Coronary artery (tissue), 2 donors: ENCODE measurements at regions not wholly inside any gene's neighbourhood (a gene's known extent, or its start where the extent isn't known, plus 50 kb on each side); places are given as distances from the start of the nearest gene placed in this dataset.
"Not testable (repeated sequence)": the region's sequence is repeated elsewhere in the genome, so short reads cannot be mapped to it uniquely, and the experiment has no call there.

Source experiments
- DNase-seq: peaks from one replicate; pipeline ENCODE4 v3.0.0-alpha.2; 2017; ENCODE audit warnings: low spot score
- H3K27ac ChIP-seq, 2 donors: fragments of 200-600 bp; sonication (generic); one replicate each; pipeline ENCODE4 v1.5.1; 2016 to 2019
- H3K4me3 ChIP-seq: fragments of 200-600 bp; sonication (generic); 2 replicates; pipeline ENCODE4 v1.5.1; 2016; ENCODE audit warnings: mild to moderate bottlenecking, moderate library complexity
- TF ChIP-seq, protein P1 (sequence below): fragments of 200-600 bp; sonication (generic); IDR thresholded peaks from one replicate; pipeline ENCODE4 v1.5.1; 2019; ENCODE audit warnings: antibody characterized with exemption

DNA sequence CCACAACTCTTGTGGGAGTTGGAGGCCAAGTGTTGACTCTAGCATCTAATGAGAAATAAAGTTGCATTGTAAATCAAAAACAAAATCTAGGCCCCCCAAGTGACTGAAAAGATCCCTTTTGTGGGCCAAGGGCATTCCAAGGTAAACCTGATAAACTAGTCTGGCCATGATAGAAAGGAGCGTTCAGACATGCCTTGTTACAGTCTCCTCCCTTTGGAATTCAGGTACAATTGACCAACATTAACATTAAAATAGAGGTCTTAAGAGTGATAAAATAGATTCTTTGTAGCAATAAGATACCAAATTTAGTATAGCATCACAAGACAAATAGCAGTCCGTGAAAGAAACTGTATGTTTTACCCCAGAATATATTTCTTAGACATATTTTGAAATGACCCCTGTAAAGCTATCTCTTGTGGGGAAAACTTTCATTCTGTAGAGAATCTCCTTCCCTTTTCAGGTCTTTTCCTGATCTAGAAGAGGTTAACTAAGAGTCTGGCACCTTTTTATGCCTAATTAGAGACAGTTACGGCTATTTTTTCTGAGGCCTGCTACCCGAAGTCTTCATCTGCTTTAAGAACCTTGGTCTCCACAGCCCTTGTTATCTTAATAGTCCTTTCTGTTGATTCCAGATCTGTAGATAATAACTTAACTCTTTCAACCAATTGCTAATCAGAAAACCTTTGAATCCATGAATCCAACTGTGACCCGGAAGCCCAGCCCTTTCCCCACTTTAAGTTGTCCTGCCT is 495.4 kb upstream of the MMS22L start:
- H3K4me3 ChIP-seq, result no peak overlapping the region
- DNase-seq, result no peak
- H3K27ac ChIP-seq, result no peak overlapping the region
- TF ChIP-seq, protein P1, sequence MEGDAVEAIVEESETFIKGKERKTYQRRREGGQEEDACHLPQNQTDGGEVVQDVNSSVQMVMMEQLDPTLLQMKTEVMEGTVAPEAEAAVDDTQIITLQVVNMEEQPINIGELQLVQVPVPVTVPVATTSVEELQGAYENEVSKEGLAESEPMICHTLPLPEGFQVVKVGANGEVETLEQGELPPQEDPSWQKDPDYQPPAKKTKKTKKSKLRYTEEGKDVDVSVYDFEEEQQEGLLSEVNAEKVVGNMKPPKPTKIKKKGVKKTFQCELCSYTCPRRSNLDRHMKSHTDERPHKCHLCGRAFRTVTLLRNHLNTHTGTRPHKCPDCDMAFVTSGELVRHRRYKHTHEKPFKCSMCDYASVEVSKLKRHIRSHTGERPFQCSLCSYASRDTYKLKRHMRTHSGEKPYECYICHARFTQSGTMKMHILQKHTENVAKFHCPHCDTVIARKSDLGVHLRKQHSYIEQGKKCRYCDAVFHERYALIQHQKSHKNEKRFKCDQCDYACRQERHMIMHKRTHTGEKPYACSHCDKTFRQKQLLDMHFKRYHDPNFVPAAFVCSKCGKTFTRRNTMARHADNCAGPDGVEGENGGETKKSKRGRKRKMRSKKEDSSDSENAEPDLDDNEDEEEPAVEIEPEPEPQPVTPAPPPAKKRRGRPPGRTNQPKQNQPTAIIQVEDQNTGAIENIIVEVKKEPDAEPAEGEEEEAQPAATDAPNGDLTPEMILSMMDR, result no peak

DNA sequence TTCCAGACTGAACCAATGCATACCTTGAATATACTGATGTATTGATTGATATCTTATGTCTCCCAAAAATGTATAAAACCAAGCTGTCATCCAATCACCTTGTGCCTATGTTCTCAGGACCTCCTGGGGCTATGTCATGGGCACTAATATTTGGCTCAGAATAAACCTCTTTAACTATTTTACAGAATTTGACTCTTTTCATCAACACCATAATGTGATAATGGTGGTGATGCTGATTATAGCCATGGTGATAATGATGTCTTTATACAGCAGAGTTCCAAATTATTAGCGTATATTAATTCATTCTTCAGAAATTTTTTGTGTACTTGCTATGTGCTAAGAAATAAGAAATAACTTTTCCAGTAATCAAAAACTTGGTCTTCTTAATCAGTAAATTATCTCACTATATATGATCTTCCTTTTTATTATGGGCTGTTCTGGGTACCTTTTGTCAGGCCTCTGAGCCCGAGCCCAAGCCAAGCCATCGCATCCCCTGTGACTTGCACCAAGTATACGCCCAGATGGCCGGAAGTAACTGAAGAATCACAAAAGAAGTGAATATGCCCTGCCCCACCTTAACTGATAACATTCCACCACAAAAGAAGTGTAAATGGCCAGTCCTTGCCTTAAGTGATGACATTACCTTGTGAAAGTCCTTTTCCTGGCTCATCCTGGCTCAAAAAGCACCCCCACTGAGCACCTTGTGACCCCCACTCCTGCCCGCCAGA is 496.2 kb upstream of the MMS22L start:
- not testable (repeated sequence) for H3K27ac ChIP-seq, H3K4me3 ChIP-seq, DNase-seq

DNA sequence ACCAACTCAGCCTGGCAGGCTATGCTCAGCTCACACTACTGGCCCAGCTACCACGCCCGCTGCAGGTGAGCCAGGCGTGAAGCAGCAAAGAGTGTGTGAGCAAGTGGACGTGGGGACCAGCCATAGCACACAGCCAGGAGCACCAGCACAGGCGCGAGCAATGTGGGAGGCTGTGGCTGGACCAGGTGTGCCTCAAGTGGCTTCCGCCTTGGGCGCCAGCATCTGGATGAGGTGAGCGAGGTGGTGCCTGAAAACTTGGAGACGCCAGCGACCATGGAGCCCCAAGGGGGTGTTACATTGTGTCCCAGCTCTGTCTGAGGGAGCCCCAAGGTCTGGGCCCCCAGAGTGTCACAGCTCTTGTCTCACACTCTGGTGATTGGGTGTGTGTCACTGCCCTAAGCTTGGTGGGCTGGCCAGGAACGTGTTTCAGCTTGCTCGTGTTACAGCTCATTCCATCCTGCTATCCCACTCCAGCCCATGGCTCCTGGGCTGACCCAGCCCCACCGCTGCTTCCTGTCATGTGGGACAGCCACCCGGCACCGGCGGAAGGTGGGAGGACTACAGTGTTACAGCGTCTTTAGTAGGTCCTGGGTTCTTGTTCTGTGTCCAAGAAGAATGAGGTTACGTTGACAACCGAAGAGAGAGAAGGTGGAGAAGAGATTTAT is 508.0 kb upstream of the MMS22L start:
- no peak for DNase-seq
- Histone ChIP-seq H3K27ac (no peak overlapping the region), H3K4me3 (no peak overlapping the region)
- TF ChIP-seq, protein P1, result no peak

DNA sequence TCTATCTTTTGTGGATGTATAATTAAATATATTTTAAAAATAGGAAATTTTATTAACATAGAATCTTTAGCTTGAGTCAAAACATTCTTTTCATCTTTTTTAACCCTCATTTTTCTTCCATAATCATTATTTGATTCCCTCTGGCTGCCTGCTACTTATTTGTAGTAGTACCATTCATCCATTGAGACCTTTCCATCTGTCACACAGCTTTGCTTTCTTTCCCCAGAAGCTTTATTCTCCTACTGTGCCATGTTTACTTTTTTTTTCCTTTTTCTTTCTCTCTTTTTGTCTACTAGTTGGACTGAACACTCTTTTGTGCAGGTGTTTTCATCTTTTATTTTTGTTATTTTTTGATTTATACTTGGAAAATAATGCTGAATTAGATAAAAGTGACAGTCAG is 522.6 kb upstream of the MMS22L start:
- TF ChIP-seq, protein P1, result no peak
- H3K4me3 ChIP-seq, result no peak overlapping the region

DNA sequence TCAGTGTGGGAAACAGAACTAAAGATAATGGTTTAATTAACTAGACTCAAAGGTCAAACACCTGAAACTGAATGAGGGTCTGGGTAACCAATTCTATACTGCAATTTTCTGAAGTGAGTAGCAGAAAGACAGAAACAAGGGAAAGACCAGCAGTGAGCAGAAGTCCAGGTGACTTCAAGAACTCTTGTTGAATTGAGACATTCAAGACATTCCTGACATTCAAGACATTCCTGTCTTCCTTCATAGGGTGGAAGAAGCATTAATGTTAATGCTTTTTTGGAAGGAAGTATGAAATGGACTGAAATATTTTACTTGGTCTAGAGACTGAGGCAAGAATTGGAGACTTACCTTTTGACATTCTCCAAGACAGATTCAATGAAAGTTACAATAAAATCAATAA is 529.9 kb upstream of the MMS22L start:
- no peak overlapping the region for H3K4me3 ChIP-seq
- DNase-seq, result no peak
- no peak overlapping the region for H3K27ac ChIP-seq
- TF ChIP-seq, protein P1, result no peak

More for the DNA sequence above, 522.6 kb upstream of the MMS22L start:
- no peak for DNase-seq
- H3K27ac ChIP-seq, result no peak overlapping the region

DNA sequence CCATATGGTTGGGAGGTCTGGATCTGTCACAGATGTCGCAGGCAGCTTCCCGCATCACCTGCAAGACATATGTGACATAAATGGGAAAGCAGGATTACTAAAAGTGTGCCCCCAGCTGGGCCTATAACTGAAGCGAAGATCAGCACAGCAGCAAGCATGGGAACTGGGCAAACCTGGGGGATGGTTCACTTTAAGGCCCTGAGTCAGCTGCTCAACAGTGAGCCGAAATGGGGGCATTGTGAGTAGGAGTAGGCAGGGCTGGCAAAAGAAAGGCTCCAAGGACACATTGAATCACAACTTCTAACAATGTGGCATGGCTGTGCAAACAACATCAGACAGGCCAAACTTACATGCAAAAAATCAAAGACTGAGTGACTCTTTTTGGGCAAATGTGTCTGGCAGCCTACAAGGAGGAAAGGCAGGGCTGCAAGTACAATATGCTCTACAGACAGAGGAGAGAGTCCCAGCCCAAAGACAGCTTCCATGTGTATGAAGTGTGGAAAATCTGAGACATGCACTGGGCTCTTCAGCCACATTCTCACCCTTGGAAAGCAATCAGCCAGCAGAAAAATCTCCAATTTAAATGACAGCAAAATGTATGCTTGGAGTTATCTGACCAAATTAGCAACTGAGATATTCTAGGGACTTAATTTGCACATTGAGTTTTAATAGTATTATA is 531.0 kb upstream of the MMS22L start:
- H3K4me3 ChIP-seq, result no peak overlapping the region
- DNase-seq, result no peak
- TF ChIP-seq, protein P1, result no peak
- H3K27ac ChIP-seq, result no peak overlapping the region

DNA sequence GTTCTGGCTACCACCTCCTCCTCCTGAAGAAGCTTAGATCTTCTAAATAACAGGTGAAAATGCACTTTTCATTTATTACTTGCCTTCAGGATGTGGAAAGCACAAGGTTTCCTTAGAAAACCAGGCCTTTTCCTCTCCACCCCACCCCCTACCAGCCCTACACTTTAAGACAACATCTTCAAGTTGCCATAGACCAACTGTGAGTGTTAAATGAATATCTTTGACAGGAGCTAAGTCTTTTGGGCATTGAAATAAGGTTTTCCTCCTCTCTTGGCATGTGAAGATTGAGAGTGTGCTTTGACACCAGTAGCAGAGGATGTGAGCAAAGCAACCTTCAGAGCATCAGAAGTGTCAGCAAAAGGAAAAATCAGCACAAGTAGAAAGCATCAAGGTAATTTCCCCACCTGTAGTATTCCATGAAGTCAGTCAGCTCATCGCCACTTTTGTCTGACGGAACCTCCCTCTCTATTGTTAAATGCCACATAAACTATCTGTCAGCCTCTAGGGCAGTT is 532.3 kb upstream of the MMS22L start:
- H3K4me3 ChIP-seq, result no peak overlapping the region
- no peak overlapping the region for H3K27ac ChIP-seq
- DNase-seq, result no peak
- TF ChIP-seq, protein P1, result no peak
